ENCODE measurements at regions not wholly inside any gene's neighbourhood (a gene's known extent, or its start where the extent isn't known, plus 50 kb on each side); places are given as distances from the start of the nearest gene placed in this dataset.

DNA sequence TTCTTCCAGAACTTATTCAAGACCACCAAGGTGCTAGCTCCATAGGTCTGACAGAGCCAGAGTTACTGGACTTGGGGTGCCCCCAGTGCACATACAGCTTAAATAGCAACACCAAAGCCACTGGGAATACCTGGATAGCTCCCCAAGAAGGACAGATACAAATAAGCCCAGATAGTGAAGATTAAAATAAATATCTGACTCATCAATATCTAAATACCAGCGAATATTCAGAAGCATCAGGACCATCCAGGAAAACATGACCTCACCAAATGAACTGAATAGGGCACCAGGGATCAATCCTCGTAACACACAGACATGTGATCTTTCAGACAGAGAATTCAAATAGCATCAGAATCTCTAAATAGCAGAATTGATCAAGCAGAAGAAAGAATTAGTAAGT lies 931.6 kb downstream of the OTOL1 start:
- Histone ChIP-seq H3K27ac (ENCODE audit: low read depth, low read length, poor library complexity, severe bottlenecking) (no peak overlapping the region), H3K4me3 (ENCODE audit: low read depth, low read length, poor library complexity, severe bottlenecking) (no peak overlapping the region), H3K9me3 (ENCODE audit: low read depth, low read length, poor library complexity, severe bottlenecking) (no peaks in the 10 kb centered on the region), H3K36me3 (ENCODE audit: insufficient read depth, low read length, poor library complexity, severe bottlenecking) (no peaks in the 10 kb centered on the region), H3K4me1 (ENCODE audit: insufficient read depth, low read length, poor library complexity, severe bottlenecking) (no peaks in the 10 kb centered on the region), H3K27me3 (replicated peaks; ENCODE audit: insufficient read depth, low read depth, low read length, poor library complexity) (no peaks in the 10 kb centered on the region)
- POLR2A ChIA-PET (ENCODE audit: low non-redundant PET), result no interaction called here
- intact Hi-C loops (cut with micrococcal nuclease; ENCODE audit: unreplicated experiment), result no loop called here
- TF ChIP-seq, protein P1, sequence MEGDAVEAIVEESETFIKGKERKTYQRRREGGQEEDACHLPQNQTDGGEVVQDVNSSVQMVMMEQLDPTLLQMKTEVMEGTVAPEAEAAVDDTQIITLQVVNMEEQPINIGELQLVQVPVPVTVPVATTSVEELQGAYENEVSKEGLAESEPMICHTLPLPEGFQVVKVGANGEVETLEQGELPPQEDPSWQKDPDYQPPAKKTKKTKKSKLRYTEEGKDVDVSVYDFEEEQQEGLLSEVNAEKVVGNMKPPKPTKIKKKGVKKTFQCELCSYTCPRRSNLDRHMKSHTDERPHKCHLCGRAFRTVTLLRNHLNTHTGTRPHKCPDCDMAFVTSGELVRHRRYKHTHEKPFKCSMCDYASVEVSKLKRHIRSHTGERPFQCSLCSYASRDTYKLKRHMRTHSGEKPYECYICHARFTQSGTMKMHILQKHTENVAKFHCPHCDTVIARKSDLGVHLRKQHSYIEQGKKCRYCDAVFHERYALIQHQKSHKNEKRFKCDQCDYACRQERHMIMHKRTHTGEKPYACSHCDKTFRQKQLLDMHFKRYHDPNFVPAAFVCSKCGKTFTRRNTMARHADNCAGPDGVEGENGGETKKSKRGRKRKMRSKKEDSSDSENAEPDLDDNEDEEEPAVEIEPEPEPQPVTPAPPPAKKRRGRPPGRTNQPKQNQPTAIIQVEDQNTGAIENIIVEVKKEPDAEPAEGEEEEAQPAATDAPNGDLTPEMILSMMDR (conservative IDR thresholded peaks at IDR 0.05; ENCODE audit: low read depth, low read length), result no peak
- TF ChIP-seq EZH2 (IDR thresholded peaks at IDR 0.05; ENCODE audit: borderline replicate concordance, low read depth, low read length, poor library complexity, severe bottlenecking), result no peak
- no TSS peak for BruUV-seq (replicated peaks)
- no peak for DNase-seq (ENCODE audit: low spot score)
- CTCF ChIA-PET, result no interaction called here

DNA sequence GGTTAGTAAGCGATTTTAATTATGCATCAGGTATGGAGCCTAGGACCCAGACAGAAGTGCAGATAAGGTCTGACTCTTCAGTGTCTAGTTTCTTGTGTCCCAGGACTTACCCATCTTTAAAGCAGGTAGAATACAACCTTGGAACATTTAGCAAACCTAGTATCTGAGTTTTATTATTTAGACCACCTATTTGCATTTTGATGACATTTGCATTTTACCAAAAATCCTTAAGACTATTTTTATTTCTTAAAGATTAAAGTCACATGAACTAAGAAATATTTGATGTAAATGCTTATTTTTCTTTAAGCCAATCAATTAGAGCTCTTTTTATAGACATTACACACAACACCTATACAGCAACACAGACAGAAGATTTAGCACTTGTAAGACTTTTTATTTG lies 939.1 kb downstream of the OTOL1 start:
- no peak for DNase-seq (ENCODE audit: low spot score)
- intact Hi-C loops (cut with micrococcal nuclease; ENCODE audit: unreplicated experiment), result no loop called here
- H3K27ac ChIP-seq (ENCODE audit: low read depth, low read length, poor library complexity, severe bottlenecking), result no peak overlapping the region
- POLR2A ChIA-PET (ENCODE audit: low non-redundant PET), result no interaction called here
- no peaks in the 10 kb centered on the region for H3K27me3 ChIP-seq (replicated peaks; ENCODE audit: insufficient read depth, low read depth, low read length, poor library complexity)
- no TSS peak for BruUV-seq (replicated peaks)
- no peak overlapping the region for H3K4me3 ChIP-seq (ENCODE audit: low read depth, low read length, poor library complexity, severe bottlenecking)
- TF ChIP-seq, protein P1 (conservative IDR thresholded peaks at IDR 0.05; ENCODE audit: low read depth, low read length), result no peak
- no peaks in the 10 kb centered on the region for H3K36me3 ChIP-seq (ENCODE audit: insufficient read depth, low read length, poor library complexity, severe bottlenecking)
- H3K9me3 ChIP-seq (ENCODE audit: low read depth, low read length, poor library complexity, severe bottlenecking), result peaks cover 4% of the 10 kb centered on the region
- CTCF ChIA-PET, result no interaction called here
- H3K4me1 ChIP-seq (ENCODE audit: insufficient read depth, low read length, poor library complexity, severe bottlenecking), result no peaks in the 10 kb centered on the region

DNA sequence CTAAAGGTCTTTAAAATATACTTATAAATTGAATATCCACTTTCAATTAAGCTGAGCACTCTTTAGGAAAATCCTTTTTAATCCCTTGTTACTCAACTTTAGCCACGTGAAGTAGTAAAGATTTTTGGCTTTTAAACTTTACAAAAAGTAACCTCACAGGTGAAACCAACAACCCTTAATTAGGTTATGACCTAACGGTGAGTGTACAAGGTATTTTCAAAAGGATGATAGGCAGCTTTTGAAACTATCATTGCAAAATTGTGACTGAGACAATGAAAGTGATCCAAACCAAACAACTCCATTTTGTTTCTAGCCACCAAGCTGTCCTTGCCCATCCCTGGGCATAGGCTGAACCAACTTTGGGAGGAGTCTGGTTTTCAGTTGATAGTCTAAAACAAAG lies 940.2 kb downstream of the OTOL1 start:
- TF ChIP-seq EZH2 (IDR thresholded peaks at IDR 0.05; ENCODE audit: borderline replicate concordance, low read depth, low read length, poor library complexity, severe bottlenecking), result no peak
- TF ChIP-seq, protein P1 (conservative IDR thresholded peaks at IDR 0.05; ENCODE audit: low read depth, low read length), result no peak
- Histone ChIP-seq H3K27me3 (replicated peaks; ENCODE audit: insufficient read depth, low read depth, low read length, poor library complexity) (no peaks in the 10 kb centered on the region), H3K4me1 (ENCODE audit: insufficient read depth, low read length, poor library complexity, severe bottlenecking) (no peaks in the 10 kb centered on the region), H3K36me3 (ENCODE audit: insufficient read depth, low read length, poor library complexity, severe bottlenecking) (no peaks in the 10 kb centered on the region), H3K9me3 (ENCODE audit: low read depth, low read length, poor library complexity, severe bottlenecking) (peaks cover 4% of the 10 kb centered on the region), H3K4me3 (ENCODE audit: low read depth, low read length, poor library complexity, severe bottlenecking) (no peak overlapping the region), H3K27ac (ENCODE audit: low read depth, low read length, poor library complexity, severe bottlenecking) (no peak overlapping the region)
- BruUV-seq (replicated peaks), result no TSS peak
- ChIA-PET POLR2A (ENCODE audit: low non-redundant PET) (no interaction called here), CTCF (no interaction called here)
- intact Hi-C loops (cut with micrococcal nuclease; ENCODE audit: unreplicated experiment), result no loop called here
- DNase-seq (ENCODE audit: low spot score), result no peak

All from A673 (cell line).